CD14-positive monocyte (primary cell): ENCODE measurements at regions not wholly inside any gene's neighbourhood (a gene's known extent, or its start where the extent isn't known, plus 50 kb on each side); places are given as distances from the start of the nearest gene placed in this dataset.
"Not testable (repeated sequence)": the region's sequence is repeated elsewhere in the genome, so short reads cannot be mapped to it uniquely, and the experiment has no call there.

Experiments used
- DNase-seq, 3 donors: peaks; one replicate each; pipeline ENCODE4 v3.0.0-alpha.2; 2011 to 2022
- H2AFZ ChIP-seq: 2 replicates; pipeline ENCODE4 v1.6.0; 2012; ENCODE audit warnings: mild to moderate bottlenecking, low read depth, low read length, inconsistent platforms; ENCODE audit not compliant: insufficient read depth, poor library complexity, severe bottlenecking
- H3K27ac ChIP-seq, 2 donors: 1 replicate in 1 of 2; 2 replicates in 1 of 2; pipeline ENCODE4 v1.5.1; 2012 to 2013; ENCODE audit warnings: low read length in 2 of 2, control low read depth in 1 of 2, inconsistent platforms in 1 of 2, low read depth in 1 of 2, mild to moderate bottlenecking in 1 of 2
- H3K27me3 ChIP-seq, 2 donors: one replicate each; pipeline versions ENCODE4 v1.6.0 to v1.6.1; 2011 to 2013; ENCODE audit warnings: low read length in 2 of 2; ENCODE audit not compliant: control insufficient read depth in 2 of 2, insufficient read depth in 2 of 2
- H3K36me3 ChIP-seq, 2 donors: replicated peaks in 1 of 2; 1 replicate in 1 of 2; 2 replicates in 1 of 2; pipeline versions ENCODE4 v1.5.1 to v1.6.1; 2012 to 2013; ENCODE audit warnings: low read length in 2 of 2, control low read depth in 1 of 2, inconsistent platforms in 1 of 2, mild to moderate bottlenecking in 1 of 2; ENCODE audit not compliant: insufficient read depth in 2 of 2, control insufficient read depth in 1 of 2
- H3K4me1 ChIP-seq, 2 donors: 1 replicate in 1 of 2; 2 replicates in 1 of 2; pipeline versions ENCODE4 v1.5.1 to v1.6.1; 2012 to 2013; ENCODE audit warnings: low read length in 2 of 2, control low read depth in 1 of 2, inconsistent platforms in 1 of 2, mild to moderate bottlenecking in 1 of 2, moderate library complexity in 1 of 2; ENCODE audit not compliant: insufficient read depth in 2 of 2, control insufficient read depth in 1 of 2
- H3K4me2 ChIP-seq: replicated peaks from 2 replicates; pipeline ENCODE3; 2012; ENCODE audit warnings: low read length, moderate library complexity, mild to moderate bottlenecking; ENCODE audit not compliant: poor library complexity, severe bottlenecking; ENCODE audit errors: extremely low read depth
- H3K4me3 ChIP-seq, 3 experiments: fragments of 200-600 bp in 1 of 3; sonication (generic) in 1 of 3; replicated peaks in 1 of 3; 1 replicate in 2 of 3; 2 replicates in 1 of 3; pipeline ENCODE4 v1.5.1; 2011 to 2013; ENCODE audit warnings: low read length in 3 of 3, mild to moderate bottlenecking in 3 of 3, control low read depth in 2 of 3, low read depth in 2 of 3, inconsistent platforms in 1 of 3, moderate library complexity in 1 of 3
- H3K79me2 ChIP-seq: 2 replicates; pipeline ENCODE4 v1.6.0; 2012; ENCODE audit warnings: mild to moderate bottlenecking, control low read depth, inconsistent platforms, low read length, moderate library complexity; ENCODE audit not compliant: insufficient read depth
- H3K9ac ChIP-seq: 2 replicates; pipeline ENCODE4 v1.6.0; 2017; ENCODE audit warnings: low read length, mild to moderate bottlenecking; ENCODE audit not compliant: insufficient read depth, poor library complexity, severe bottlenecking
- H3K9me3 ChIP-seq, 2 donors: replicated peaks in 1 of 2; 1 replicate in 1 of 2; 2 replicates in 1 of 2; pipeline versions ENCODE4 v1.5.1 to v1.6.1; 2012 to 2013; ENCODE audit warnings: low read length in 2 of 2, control low read depth in 1 of 2; ENCODE audit not compliant: control insufficient read depth in 1 of 2, insufficient read depth in 1 of 2
- H4K20me1 ChIP-seq: 2 replicates; pipeline ENCODE4 v1.6.0; 2012; ENCODE audit warnings: mild to moderate bottlenecking, low read length, control low read depth, moderate library complexity; ENCODE audit not compliant: insufficient read depth
- H3K27ac Mint-ChIP-seq, 7 donors: one replicate each; pipeline ENCODE4 v1.8.0; 2020; ENCODE audit warnings: mild to moderate bottlenecking in 7 of 7, mixed read lengths in 7 of 7, moderate library complexity in 6 of 7, inconsistent platforms in 2 of 7
- H3K27me3 Mint-ChIP-seq, 3 donors: one replicate each; pipeline ENCODE4 v1.8.0; 2021 to 2022; ENCODE audit warnings: low read depth in 3 of 3, mild to moderate bottlenecking in 3 of 3, mixed read lengths in 3 of 3, moderate library complexity in 3 of 3, inconsistent platforms in 1 of 3
- H3K36me3 Mint-ChIP-seq, 2 donors: one replicate each; pipeline ENCODE4 v1.8.0; 2020; ENCODE audit warnings: mixed read lengths in 2 of 2, inconsistent platforms in 1 of 2, mild to moderate bottlenecking in 1 of 2
- H3K4me1 Mint-ChIP-seq: one replicate; pipeline ENCODE4 v1.8.0; 2020; ENCODE audit warnings: mild to moderate bottlenecking, mixed read lengths
- H3K4me3 Mint-ChIP-seq, 2 donors: one replicate each; pipeline ENCODE4 v1.8.0; 2020; ENCODE audit warnings: mild to moderate bottlenecking in 2 of 2, mixed read lengths in 2 of 2, moderate library complexity in 1 of 2
- H3K9me3 Mint-ChIP-seq, 7 donors: one replicate each; pipeline ENCODE4 v1.8.0; 2020 to 2022; ENCODE audit warnings: mixed read lengths in 7 of 7, mild to moderate bottlenecking in 6 of 7, moderate library complexity in 6 of 7, inconsistent platforms in 2 of 7
- WGBS: methylation state at CpG from one replicate; pipeline ENCODE4 v1.1.5; 2013; ENCODE audit warnings: missing lambda C conversion rate; ENCODE audit not compliant: insufficient coverage; 5-methylcytosine and 5-hydroxymethylcytosine counted together
- intact Hi-C, 2 donors: fragments of 100-400 bp; cut with micrococcal nuclease; formaldehyde crosslinking; loops; one replicate each; pipeline versions ENCODE4 v1.15.0 to v1.15.1; 2023

DNA sequence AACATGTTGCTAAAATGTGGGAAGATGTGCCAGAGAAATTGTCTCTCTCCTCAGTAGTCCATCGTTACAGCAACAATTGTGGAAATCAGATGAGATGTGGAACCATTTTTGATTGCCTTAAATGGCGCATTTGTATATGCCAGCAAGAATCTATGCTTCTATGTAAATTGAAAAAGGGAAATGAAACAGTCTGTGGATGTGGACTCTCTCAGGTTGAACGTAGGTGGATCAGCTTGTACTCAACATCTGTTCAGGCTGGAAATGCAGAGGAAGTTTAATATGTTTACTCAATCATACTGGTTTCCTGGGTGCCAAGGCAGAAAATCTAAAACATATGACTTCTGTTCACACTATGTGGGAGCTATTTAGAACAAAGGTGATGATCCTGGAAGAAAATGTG is 490.7 kb upstream of the ZNF337 start:
- H3K4me3 Mint-ChIP-seq, H3K4me2 ChIP-seq, H4K20me1 ChIP-seq: not testable (repeated sequence)

GRCh38 chr20:26183720-26184119 is 487.1 kb upstream of the ZNF337 start:
- H3K4me2 ChIP-seq, H3K4me3 Mint-ChIP-seq, H3K4me1 Mint-ChIP-seq, H3K27ac Mint-ChIP-seq, H3K9me3 Mint-ChIP-seq, H3K27me3 ChIP-seq, H3K36me3 ChIP-seq, intact Hi-C loops, H3K9me3 ChIP-seq, H3K9ac ChIP-seq, DNase-seq, H3K4me1 ChIP-seq, H4K20me1 ChIP-seq, H3K4me3 ChIP-seq, H2AFZ ChIP-seq, H3K27ac ChIP-seq, H3K36me3 Mint-ChIP-seq, H3K27me3 Mint-ChIP-seq, H3K79me2 ChIP-seq: not testable (repeated sequence)
- no CpG with 5 or more reads among the region's 2 CpGs for WGBS

More for the DNA sequence above, 490.7 kb upstream of the ZNF337 start:
- intact Hi-C loops, H3K27me3 ChIP-seq, H3K9ac ChIP-seq, DNase-seq, H3K36me3 Mint-ChIP-seq, H3K27ac Mint-ChIP-seq, H2AFZ ChIP-seq, H3K79me2 ChIP-seq, H3K9me3 Mint-ChIP-seq, H3K4me3 ChIP-seq, H3K4me1 ChIP-seq, H3K27me3 Mint-ChIP-seq, H3K4me1 Mint-ChIP-seq, H3K27ac ChIP-seq, H3K9me3 ChIP-seq, H3K36me3 ChIP-seq: not testable (repeated sequence)
- 78% methylated on average over 3 of the region's 3 CpGs for WGBS

DNA sequence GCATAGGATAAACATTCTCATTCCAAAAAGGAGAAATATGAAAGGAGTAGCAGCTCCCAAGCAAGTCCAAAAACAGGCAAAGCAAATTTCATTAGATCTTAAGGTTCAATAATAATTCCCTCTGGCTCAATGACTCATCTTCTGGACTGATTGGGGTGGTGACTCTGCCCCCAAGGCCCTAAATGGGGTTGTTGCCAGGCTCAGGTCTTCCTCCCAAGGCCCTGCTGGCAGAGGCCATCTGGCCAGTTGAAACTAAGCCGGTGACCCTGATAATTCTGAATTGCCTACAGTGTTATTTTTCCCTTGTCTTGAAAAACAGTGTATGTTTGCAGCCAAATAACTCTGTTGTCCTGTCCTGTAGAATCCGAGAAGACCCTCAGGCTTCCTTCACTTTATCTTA is 484.7 kb upstream of the ZNF337 start:
- H3K79me2 ChIP-seq, H3K27me3 ChIP-seq, H3K9me3 ChIP-seq, H3K27ac Mint-ChIP-seq, H4K20me1 ChIP-seq, H3K36me3 ChIP-seq, H3K9ac ChIP-seq, H3K4me2 ChIP-seq, H3K27me3 Mint-ChIP-seq, H3K4me3 ChIP-seq, H3K4me1 ChIP-seq, intact Hi-C loops, H3K36me3 Mint-ChIP-seq, DNase-seq, H3K9me3 Mint-ChIP-seq, H3K27ac ChIP-seq, H3K4me1 Mint-ChIP-seq, H3K4me3 Mint-ChIP-seq, H2AFZ ChIP-seq: not testable (repeated sequence)
- 95% methylated on average over 2 of the region's 2 CpGs for WGBS

DNA sequence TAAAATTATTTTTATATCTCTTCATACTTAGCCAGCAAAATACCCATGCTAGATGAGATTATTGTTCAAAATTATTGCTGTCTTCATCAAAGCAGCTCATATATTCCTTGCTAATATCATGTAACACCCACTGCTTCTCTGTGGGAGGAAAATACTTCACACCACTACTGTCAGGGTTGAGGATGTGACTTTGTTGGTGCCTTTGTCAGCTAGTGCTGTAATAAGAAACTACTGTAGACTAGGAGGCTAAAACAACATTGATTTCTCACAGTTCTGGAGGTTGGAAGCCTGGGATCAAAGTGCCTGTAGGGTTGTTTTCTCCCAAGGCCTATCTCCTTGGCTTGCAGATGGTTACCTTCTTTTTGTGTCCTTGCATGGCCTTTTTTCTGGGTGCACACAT is 475.2 kb upstream of the ZNF337 start:
- intact Hi-C loops, H3K27ac Mint-ChIP-seq, H3K27me3 Mint-ChIP-seq: not testable (repeated sequence)

More for the DNA sequence above, 475.2 kb upstream of the ZNF337 start:
- H3K27ac ChIP-seq, H3K4me3 ChIP-seq, H3K4me1 Mint-ChIP-seq, H3K9me3 ChIP-seq, H3K36me3 ChIP-seq, H4K20me1 ChIP-seq, H3K9me3 Mint-ChIP-seq, DNase-seq, H3K4me2 ChIP-seq, H3K4me1 ChIP-seq, H3K36me3 Mint-ChIP-seq, H3K9ac ChIP-seq, H3K79me2 ChIP-seq, H3K4me3 Mint-ChIP-seq, H2AFZ ChIP-seq, H3K27me3 ChIP-seq: not testable (repeated sequence)
